ENCODE measurements at regions not wholly inside any gene's neighbourhood (a gene's known extent, or its start where the extent isn't known, plus 50 kb on each side); places are given as distances from the start of the nearest gene placed in this dataset.

- DNase-seq (ENCODE audit: low spot score): no peak
- TF ChIP-seq, protein P1, sequence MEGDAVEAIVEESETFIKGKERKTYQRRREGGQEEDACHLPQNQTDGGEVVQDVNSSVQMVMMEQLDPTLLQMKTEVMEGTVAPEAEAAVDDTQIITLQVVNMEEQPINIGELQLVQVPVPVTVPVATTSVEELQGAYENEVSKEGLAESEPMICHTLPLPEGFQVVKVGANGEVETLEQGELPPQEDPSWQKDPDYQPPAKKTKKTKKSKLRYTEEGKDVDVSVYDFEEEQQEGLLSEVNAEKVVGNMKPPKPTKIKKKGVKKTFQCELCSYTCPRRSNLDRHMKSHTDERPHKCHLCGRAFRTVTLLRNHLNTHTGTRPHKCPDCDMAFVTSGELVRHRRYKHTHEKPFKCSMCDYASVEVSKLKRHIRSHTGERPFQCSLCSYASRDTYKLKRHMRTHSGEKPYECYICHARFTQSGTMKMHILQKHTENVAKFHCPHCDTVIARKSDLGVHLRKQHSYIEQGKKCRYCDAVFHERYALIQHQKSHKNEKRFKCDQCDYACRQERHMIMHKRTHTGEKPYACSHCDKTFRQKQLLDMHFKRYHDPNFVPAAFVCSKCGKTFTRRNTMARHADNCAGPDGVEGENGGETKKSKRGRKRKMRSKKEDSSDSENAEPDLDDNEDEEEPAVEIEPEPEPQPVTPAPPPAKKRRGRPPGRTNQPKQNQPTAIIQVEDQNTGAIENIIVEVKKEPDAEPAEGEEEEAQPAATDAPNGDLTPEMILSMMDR (IDR thresholded peaks at IDR 0.05; ENCODE audit: extremely low read depth, insufficient read depth, missing control alignments): no peak
- in situ Hi-C loops (cut with MboI; ENCODE audit: low pct_unique_long_range_greater_than_20kb, low sequenced_read_pairs, unreplicated experiment): no loop called here
Observed at GRCh38 chr7:115110523-115110922, 188.6 kb downstream of the MDFIC start.

- DNase-seq (ENCODE audit: low spot score): no peak
- TF ChIP-seq, protein P1 (IDR thresholded peaks at IDR 0.05; ENCODE audit: extremely low read depth, insufficient read depth, missing control alignments): no peak
- in situ Hi-C loops (cut with MboI; ENCODE audit: low pct_unique_long_range_greater_than_20kb, low sequenced_read_pairs, unreplicated experiment): no loop called here
Observed at GRCh38 chr7:115106316-115106715, 184.4 kb downstream of the MDFIC start.

GRCh38 chr7:115102738-115103137, 180.8 kb downstream of the MDFIC start:
- in situ Hi-C loops (cut with MboI; ENCODE audit: low pct_unique_long_range_greater_than_20kb, low sequenced_read_pairs, unreplicated experiment): no loop called here
- TF ChIP-seq, protein P1 (IDR thresholded peaks at IDR 0.05; ENCODE audit: extremely low read depth, insufficient read depth, missing control alignments): no peak
- no peak for DNase-seq (ENCODE audit: low spot score)

DNA sequence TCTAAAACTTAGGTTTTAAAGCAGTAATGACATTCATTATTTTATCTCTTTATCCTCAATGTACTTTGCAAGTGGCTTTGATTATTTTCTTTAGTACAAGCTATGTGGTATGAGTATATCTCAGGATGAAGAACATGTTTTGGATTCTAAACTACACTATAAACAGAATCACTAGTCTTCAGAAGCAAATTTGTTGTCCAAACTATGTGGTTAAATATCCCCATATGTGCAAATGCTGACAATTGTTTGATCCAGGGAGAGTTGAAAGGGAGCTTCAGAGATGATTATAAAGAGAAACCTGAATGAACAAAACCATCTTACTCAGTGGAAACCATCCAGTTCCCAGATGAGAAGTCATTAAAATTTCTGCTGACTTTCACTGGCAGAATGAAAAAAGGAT, 179.3 kb downstream of the MDFIC start:
- DNase-seq (ENCODE audit: low spot score): no peak
- in situ Hi-C loops (cut with MboI; ENCODE audit: low pct_unique_long_range_greater_than_20kb, low sequenced_read_pairs, unreplicated experiment): no loop called here
- TF ChIP-seq, protein P1 (IDR thresholded peaks at IDR 0.05; ENCODE audit: extremely low read depth, insufficient read depth, missing control alignments): no peak

DNA sequence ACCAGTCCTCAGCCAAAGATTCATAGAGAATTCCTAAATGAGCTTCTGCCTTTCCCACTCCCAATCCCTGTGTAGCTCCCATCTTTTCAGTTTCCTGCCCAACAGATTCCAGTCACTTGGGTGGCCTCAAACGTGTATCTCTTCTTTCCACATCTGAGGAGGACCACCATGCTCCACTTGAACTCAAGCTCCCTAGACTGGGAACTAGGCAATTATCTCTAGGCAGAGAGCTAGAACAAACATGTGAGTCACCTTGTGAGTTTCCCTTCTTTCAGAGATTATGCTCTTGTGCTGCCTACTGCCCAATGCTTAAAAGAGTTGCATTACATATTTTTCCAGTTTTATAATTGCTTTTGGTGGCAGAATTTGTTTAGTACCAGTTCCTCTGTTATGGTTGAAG, 178.0 kb downstream of the MDFIC start:
- DNase-seq (ENCODE audit: low spot score): no peak
- in situ Hi-C loops (cut with MboI; ENCODE audit: low pct_unique_long_range_greater_than_20kb, low sequenced_read_pairs, unreplicated experiment): no loop called here
- TF ChIP-seq, protein P1 (IDR thresholded peaks at IDR 0.05; ENCODE audit: extremely low read depth, insufficient read depth, missing control alignments): no peak

DNA sequence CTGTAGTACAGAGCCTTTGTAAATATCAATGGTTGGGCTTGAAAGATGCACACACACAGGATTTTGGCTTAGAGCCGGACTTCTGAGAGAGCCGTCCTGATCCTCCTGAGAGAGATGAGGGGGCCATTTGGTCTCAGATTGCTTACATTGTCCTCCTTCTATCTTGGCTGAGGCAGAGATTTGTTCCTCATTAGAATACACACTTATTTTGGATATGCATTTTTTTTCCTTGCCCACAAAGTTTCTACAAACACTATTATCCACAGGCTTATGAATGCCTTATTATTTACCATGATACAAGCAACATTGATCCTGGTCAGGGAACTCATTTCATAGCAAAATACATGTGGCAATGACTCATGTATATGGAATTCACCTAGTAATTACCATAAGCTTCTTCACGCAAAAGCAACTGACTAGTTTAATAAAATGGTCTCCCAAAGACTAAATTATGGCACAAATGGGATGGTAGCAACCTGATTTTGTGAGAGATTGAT, 175.3 kb downstream of the MDFIC start:
- TF ChIP-seq, protein P1 (IDR thresholded peaks at IDR 0.05; ENCODE audit: extremely low read depth, insufficient read depth, missing control alignments): no peak
- DNase-seq (ENCODE audit: low spot score): no peak
- in situ Hi-C loops (cut with MboI; ENCODE audit: low pct_unique_long_range_greater_than_20kb, low sequenced_read_pairs, unreplicated experiment): no loop called here

DNA sequence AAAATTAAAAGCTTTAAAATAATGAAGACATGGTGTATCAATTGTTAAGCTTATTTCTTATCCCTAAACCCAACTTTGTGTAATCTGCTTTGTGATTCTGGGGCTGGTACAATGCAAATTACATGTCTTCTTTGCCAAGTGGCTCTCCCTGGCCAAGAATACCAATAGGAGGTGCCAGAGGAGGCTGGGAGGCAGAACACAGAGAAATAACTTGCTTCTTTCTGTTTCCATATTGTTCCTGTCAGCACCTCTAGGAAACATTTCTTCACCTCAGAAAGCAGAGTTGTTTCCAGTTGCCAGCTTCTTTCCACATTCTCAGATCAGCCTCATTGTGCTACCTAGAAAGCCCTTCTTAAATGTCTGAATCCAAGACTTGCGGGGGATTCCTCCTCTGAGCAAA, 174.4 kb downstream of the MDFIC start:
- TF ChIP-seq, protein P1 (IDR thresholded peaks at IDR 0.05; ENCODE audit: extremely low read depth, insufficient read depth, missing control alignments): no peak
- no peak for DNase-seq (ENCODE audit: low spot score)
- in situ Hi-C loops (cut with MboI; ENCODE audit: low pct_unique_long_range_greater_than_20kb, low sequenced_read_pairs, unreplicated experiment): no loop called here

All from GM13977 (cell line).